AG09309 (cell line): ENCODE measurements at regions not wholly inside any gene's neighbourhood (a gene's known extent, or its start where the extent isn't known, plus 50 kb on each side); places are given as distances from the start of the nearest gene placed in this dataset.

ENCODE experiments used
- DNase-seq: peaks from one replicate; pipeline ENCODE4 v3.0.0-alpha.2; 2010; ENCODE audit warnings: low read depth
- H3K4me3 ChIP-seq: 2 replicates; pipeline ENCODE4 v1.5.1; 2011; ENCODE audit warnings: mild to moderate bottlenecking, low read depth, low read length, moderate library complexity; ENCODE audit not compliant: control insufficient read depth
- TF ChIP-seq, protein P1 (sequence below): IDR thresholded peaks from 2 replicates; pipeline ENCODE4 v1.5.1; 2011; ENCODE audit warnings: mild to moderate bottlenecking, low read depth, low read length, inconsistent platforms; ENCODE audit not compliant: insufficient read depth, control insufficient read depth; ENCODE audit errors: missing control alignments

DNA sequence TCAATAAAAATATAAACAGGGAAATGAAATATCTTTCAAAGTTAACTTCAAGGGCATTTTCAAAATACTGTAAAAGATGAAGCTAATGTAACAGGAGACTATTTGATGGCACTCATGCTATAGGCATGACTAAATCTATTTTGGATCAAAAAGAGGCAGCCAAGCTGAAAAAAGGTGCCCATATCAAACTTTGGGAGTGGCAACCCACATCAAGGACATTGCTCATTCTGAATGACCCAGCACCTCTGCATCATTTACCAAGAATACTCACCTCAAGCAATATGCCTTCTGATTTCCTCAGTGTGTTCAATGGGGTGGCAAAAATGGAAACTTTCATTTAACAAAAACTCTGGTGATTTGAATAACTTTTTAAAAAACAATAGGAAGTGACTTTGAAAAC, 853.3 kb downstream of the TLE1 start:
- H3K4me3 ChIP-seq = no peak overlapping the region
- TF ChIP-seq, protein P1, sequence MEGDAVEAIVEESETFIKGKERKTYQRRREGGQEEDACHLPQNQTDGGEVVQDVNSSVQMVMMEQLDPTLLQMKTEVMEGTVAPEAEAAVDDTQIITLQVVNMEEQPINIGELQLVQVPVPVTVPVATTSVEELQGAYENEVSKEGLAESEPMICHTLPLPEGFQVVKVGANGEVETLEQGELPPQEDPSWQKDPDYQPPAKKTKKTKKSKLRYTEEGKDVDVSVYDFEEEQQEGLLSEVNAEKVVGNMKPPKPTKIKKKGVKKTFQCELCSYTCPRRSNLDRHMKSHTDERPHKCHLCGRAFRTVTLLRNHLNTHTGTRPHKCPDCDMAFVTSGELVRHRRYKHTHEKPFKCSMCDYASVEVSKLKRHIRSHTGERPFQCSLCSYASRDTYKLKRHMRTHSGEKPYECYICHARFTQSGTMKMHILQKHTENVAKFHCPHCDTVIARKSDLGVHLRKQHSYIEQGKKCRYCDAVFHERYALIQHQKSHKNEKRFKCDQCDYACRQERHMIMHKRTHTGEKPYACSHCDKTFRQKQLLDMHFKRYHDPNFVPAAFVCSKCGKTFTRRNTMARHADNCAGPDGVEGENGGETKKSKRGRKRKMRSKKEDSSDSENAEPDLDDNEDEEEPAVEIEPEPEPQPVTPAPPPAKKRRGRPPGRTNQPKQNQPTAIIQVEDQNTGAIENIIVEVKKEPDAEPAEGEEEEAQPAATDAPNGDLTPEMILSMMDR = no peak
- DNase-seq = no peak

DNA sequence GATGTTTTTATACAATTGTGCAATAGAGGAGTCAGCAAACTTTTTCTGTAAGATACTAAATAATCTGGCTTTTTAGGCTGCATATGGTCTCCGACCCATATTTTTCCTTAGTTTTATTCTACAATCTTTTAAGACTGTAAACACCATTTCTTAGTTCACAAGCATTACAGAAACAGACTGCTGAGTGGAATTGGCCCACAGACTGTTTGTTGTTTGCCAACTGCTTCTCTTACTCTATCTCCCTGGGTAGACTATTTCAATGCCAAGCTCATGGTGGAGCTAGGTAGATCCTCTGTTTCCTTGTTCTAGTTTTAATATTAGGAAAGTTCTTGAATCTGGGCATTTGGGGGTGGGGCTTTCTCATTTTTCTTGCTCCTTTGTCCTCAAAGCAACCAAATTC, 857.6 kb downstream of the TLE1 start:
- DNase-seq = no peak
- no peak overlapping the region for H3K4me3 ChIP-seq
- TF ChIP-seq, protein P1 = no peak

DNA sequence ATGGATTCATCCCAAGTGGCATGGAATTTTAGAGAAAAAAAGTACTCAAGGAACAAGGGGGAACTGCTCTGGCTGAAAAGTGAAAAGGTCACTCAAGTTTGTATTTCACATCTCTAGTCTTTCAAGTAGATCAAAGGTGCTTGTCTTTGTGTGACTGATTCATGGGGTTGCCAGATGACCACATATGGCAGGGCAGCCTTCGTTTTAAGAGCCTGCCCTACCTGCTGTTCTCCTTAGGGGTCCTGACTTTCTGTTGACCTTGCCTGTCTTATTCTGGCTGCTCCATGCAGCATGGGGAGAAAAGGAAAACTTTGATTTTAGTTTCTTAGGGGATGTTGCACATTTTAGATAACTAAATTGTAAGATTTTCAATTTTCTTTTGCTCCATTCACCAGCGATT, 877.7 kb downstream of the TLE1 start:
- no peak overlapping the region for H3K4me3 ChIP-seq
- TF ChIP-seq, protein P1 = no peak
- DNase-seq = no peak

DNA sequence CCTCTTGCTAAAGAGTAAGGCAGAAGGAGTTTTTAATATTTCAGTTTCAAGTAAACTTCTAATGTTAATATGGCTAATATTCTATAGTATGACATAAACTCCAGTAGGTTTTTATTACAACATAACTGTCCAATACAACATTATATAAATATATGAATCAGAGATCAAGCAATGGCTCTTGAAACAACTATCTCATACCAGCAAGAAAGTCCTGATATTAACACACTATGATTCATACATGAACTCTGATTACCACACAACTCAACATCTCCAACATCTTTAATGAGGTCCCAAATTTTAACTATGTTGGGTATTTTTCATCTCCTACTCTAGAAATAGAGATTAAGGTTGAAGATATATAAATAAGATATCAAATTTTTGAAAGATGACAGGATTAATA, 878.3 kb downstream of the TLE1 start:
- H3K4me3 ChIP-seq = no peak overlapping the region
- TF ChIP-seq, protein P1 = no peak

DNA sequence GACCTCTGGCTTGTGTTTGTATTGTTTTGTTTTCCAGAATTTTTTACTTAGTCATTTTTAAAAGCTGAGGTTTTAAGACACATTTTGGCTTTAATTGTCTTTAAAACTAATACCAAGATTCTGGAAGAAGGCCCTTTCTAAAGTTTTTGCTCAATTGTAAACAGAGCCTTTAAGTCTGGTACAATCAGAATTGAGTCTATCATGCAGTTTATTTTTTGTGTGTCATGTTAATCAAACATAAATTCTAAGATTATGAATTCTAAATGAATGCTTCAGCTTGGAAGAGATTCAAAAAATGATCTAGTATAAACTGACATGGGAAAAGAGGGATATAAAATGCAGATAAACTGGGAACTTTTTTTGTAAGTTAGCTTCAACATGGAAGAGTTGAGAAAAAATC, 882.7 kb downstream of the TLE1 start:
- TF ChIP-seq, protein P1 = no peak
- no peak for DNase-seq
- no peak overlapping the region for H3K4me3 ChIP-seq

More for the DNA sequence above, 878.3 kb downstream of the TLE1 start:
- DNase-seq = no peak

DNA sequence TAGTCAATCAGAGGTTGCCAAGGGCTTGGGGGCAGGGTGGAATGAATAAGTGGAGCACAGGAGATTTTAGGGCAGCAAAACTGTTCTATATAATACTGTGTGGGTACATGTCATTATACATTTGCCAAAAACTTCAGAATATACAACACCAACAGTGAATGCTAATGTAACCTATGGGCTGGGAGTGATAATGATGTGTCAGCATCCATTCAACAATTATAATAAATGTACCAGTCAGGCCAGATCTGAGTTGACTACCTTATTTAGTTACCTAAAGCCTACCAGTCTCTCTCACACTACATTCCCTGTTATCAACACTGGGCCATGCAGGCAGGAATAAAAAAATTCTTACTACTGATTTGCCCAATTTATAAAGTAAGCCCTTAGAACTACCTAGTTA, 884.5 kb downstream of the TLE1 start:
- H3K4me3 ChIP-seq = no peak overlapping the region
- DNase-seq = no peak
- TF ChIP-seq, protein P1 = no peak
